ENCODE measurements at regions not wholly inside any gene's neighbourhood (a gene's known extent, or its start where the extent isn't known, plus 50 kb on each side); places are given as distances from the start of the nearest gene placed in this dataset.

DNA sequence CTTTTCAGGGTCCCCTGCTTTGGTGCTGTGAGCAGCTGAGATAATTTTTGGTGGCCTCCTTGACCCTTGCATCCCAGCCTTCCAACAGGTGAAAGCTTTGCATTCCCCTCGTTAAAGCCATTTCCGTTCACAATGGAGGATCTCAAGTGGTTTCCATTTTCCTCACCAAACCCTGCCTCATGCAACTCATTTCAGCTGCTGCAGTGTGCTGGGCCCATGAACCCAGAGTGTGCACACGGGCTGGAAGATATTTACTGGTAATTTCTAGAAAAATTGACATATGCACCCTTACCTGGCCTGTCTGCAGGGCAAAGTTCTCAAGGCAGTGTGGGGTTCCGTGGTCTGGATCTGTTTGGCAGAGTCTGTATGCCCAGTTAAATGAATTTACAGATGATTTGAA is 246.8 kb upstream of the HS6ST1 start:
- TF ChIP-seq, protein P1, sequence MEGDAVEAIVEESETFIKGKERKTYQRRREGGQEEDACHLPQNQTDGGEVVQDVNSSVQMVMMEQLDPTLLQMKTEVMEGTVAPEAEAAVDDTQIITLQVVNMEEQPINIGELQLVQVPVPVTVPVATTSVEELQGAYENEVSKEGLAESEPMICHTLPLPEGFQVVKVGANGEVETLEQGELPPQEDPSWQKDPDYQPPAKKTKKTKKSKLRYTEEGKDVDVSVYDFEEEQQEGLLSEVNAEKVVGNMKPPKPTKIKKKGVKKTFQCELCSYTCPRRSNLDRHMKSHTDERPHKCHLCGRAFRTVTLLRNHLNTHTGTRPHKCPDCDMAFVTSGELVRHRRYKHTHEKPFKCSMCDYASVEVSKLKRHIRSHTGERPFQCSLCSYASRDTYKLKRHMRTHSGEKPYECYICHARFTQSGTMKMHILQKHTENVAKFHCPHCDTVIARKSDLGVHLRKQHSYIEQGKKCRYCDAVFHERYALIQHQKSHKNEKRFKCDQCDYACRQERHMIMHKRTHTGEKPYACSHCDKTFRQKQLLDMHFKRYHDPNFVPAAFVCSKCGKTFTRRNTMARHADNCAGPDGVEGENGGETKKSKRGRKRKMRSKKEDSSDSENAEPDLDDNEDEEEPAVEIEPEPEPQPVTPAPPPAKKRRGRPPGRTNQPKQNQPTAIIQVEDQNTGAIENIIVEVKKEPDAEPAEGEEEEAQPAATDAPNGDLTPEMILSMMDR (IDR thresholded peaks at IDR 0.05; ENCODE audit: low read depth, low read length, poor library complexity, severe bottlenecking): no peak
- TF ChIP-seq EZH2phosphoT487 (IDR thresholded peaks at IDR 0.05; ENCODE audit: borderline replicate concordance, low read length): no peak

Data from DOHH2 (cell line).